Duodenal mucosa (tissue), 2 donors: ENCODE measurements at regions not wholly inside any gene's neighbourhood (a gene's known extent, or its start where the extent isn't known, plus 50 kb on each side); places are given as distances from the start of the nearest gene placed in this dataset.

Experiments used
- H3K27ac ChIP-seq: one replicate; pipeline ENCODE4 v1.7.0; 2013; ENCODE audit warnings: low read depth, low read length
- H3K27me3 ChIP-seq, 2 donors: one replicate each; pipeline ENCODE4 v1.7.0; 2013; ENCODE audit warnings: low read length in 2 of 2, control low read depth in 1 of 2; ENCODE audit not compliant: insufficient read depth in 2 of 2, control insufficient read depth in 1 of 2
- H3K36me3 ChIP-seq, 2 donors: one replicate each; pipeline ENCODE4 v1.7.0; 2013; ENCODE audit warnings: low read length in 2 of 2, control low read depth in 1 of 2; ENCODE audit not compliant: insufficient read depth in 2 of 2, control insufficient read depth in 1 of 2
- H3K4me1 ChIP-seq, 2 donors: one replicate each; pipeline ENCODE4 v1.7.0; 2013; ENCODE audit warnings: low read length in 2 of 2, control low read depth in 1 of 2; ENCODE audit not compliant: insufficient read depth in 2 of 2, control insufficient read depth in 1 of 2
- H3K4me3 ChIP-seq, 2 donors: one replicate each; pipeline ENCODE4 v1.7.0; 2013; ENCODE audit warnings: low read length in 2 of 2, low read depth in 1 of 2
- H3K9ac ChIP-seq, 2 donors: one replicate each; pipeline ENCODE4 v1.7.0; 2013; ENCODE audit warnings: low read length in 2 of 2, low read depth in 1 of 2
- H3K9me3 ChIP-seq, 2 donors: one replicate each; pipeline ENCODE4 v1.7.0; 2013; ENCODE audit warnings: low read length in 2 of 2, control low read depth in 1 of 2; ENCODE audit not compliant: control insufficient read depth in 1 of 2

GRCh38 chr2:172153156-172153555 is 50.5 kb upstream of the DLX2 start:
- H3K4me3 ChIP-seq = no peak overlapping the region
- H3K27me3 ChIP-seq = peaks cover 0 to 16% of the 10 kb centered on the region in 2 donors
- H3K9me3 ChIP-seq = no peaks in the 10 kb centered on the region
- no peak overlapping the region for H3K27ac ChIP-seq
- H3K4me1 ChIP-seq = no peaks in the 10 kb centered on the region
- H3K9ac ChIP-seq = no peak overlapping the region
- H3K36me3 ChIP-seq = no peaks in the 10 kb centered on the region

- no peaks in the 10 kb centered on the region for H3K4me1 ChIP-seq
- H3K4me3 ChIP-seq = no peak overlapping the region
- no peak overlapping the region for H3K9ac ChIP-seq
- H3K36me3 ChIP-seq = no peaks in the 10 kb centered on the region
- H3K27ac ChIP-seq = no peak overlapping the region
- no peaks in the 10 kb centered on the region for H3K9me3 ChIP-seq
- peaks cover 0 to 16% of the 10 kb centered on the region in 2 donors for H3K27me3 ChIP-seq
These were observed 51.1 kb upstream of the DLX2 start for GRCh38 chr2:172153757-172154156.

GRCh38 chr2:172155752-172156151 is 53.1 kb upstream of the DLX2 start:
- no peaks in the 10 kb centered on the region for H3K36me3 ChIP-seq
- no peak overlapping the region for H3K27ac ChIP-seq
- H3K4me3 ChIP-seq = no peak overlapping the region
- peaks cover 0 to 16% of the 10 kb centered on the region in 2 donors for H3K27me3 ChIP-seq
- no peak overlapping the region for H3K9ac ChIP-seq
- H3K4me1 ChIP-seq = no peaks in the 10 kb centered on the region
- H3K9me3 ChIP-seq = peaks cover under 1 to 1% of the 10 kb centered on the region in 2 donors

GRCh38 chr2:172160839-172161238 is 58.1 kb upstream of the DLX2 start:
- H3K9me3 ChIP-seq = peaks cover 4 to 5% of the 10 kb centered on the region in 2 donors
- H3K9ac ChIP-seq = no peak overlapping the region
- H3K27ac ChIP-seq = no peak overlapping the region
- H3K27me3 ChIP-seq = peaks cover 0 to 5% of the 10 kb centered on the region in 2 donors
- H3K4me3 ChIP-seq = no peak overlapping the region
- H3K4me1 ChIP-seq = no peaks in the 10 kb centered on the region
- H3K36me3 ChIP-seq = no peaks in the 10 kb centered on the region

DNA sequence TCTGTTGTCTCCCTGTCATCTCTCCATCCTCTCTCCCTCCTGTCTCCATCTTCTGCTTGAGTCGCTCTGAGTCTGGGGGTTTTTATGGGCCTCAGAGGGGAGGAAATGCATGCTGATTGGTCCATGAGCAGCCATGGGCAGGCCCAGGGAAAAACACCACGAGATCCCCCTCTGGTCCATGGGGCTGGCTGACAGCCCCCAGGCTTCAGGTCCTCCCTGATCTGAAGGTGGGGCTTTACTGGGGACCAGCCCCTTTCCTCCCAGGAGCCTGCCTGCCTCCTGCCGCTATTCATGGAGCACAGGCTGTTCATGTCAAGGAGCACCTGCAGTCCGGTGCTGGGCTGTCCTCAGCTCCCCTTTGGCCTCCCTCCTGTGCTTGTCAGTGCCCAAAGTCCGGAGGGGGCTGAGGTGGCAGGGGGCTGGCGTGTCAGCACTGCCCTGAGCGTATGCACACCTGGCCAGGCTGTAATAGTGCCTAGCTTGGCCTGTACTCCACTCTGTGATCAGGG is 59.6 kb upstream of the DLX2 start:
- Histone ChIP-seq H3K9ac (no peak overlapping the region), H3K4me3 (no peak overlapping the region), H3K27me3 (no peaks in the 10 kb centered on the region), H3K4me1 (no peaks in the 10 kb centered on the region), H3K36me3 (no peaks in the 10 kb centered on the region), H3K9me3 (peaks cover 4 to 5% of the 10 kb centered on the region in 2 donors), H3K27ac (no peak overlapping the region)

GRCh38 chr2:172162739-172163336 is 60.1 kb upstream of the DLX2 start:
- peaks cover 4 to 5% of the 10 kb centered on the region in 2 donors for H3K9me3 ChIP-seq
- no peak overlapping the region for H3K4me3 ChIP-seq
- H3K27ac ChIP-seq = no peak overlapping the region
- no peaks in the 10 kb centered on the region for H3K27me3 ChIP-seq
- no peaks in the 10 kb centered on the region for H3K36me3 ChIP-seq
- no peak overlapping the region for H3K9ac ChIP-seq
- H3K4me1 ChIP-seq = no peaks in the 10 kb centered on the region

DNA sequence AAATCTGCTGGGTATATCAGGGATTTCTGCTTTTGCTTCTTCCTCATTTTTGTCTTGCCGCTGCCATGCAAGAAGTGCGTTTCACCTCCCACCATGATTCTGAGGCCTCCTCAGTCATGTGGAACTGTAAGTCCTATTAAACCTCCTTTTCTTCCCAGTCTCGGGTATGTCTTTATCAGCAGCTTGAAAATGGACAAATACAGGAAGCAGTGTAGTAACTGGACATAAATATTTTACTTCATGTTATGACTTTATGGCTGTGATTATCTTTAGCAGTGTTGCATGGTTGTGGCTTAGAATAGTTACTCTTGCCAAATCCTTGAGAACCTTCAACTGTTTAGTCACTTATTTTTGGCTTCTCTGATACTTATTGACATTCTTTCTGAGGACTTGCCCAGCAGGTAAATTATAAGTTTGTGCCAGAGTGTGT is 66.2 kb upstream of the DLX2 start:
- Histone ChIP-seq H3K36me3 (no peaks in the 10 kb centered on the region), H3K27ac (no peak overlapping the region), H3K4me1 (peaks cover 23 to 31% of the 10 kb centered on the region in 2 donors), H3K4me3 (no peak overlapping the region), H3K27me3 (peaks cover 0 to 4% of the 10 kb centered on the region in 2 donors), H3K9me3 (no peaks in the 10 kb centered on the region), H3K9ac (no peak overlapping the region)

- no peaks in the 10 kb centered on the region for H3K9me3 ChIP-seq
- H3K27ac ChIP-seq = no peak overlapping the region
- H3K9ac ChIP-seq = no peak overlapping the region
- H3K27me3 ChIP-seq = peaks cover 0 to 4% of the 10 kb centered on the region in 2 donors
- no peak overlapping the region for H3K4me3 ChIP-seq
- no peaks in the 10 kb centered on the region for H3K36me3 ChIP-seq
- H3K4me1 ChIP-seq = peaks cover 23 to 31% of the 10 kb centered on the region in 2 donors
These were observed 66.9 kb upstream of the DLX2 start for GRCh38 chr2:172169611-172170010.

DNA sequence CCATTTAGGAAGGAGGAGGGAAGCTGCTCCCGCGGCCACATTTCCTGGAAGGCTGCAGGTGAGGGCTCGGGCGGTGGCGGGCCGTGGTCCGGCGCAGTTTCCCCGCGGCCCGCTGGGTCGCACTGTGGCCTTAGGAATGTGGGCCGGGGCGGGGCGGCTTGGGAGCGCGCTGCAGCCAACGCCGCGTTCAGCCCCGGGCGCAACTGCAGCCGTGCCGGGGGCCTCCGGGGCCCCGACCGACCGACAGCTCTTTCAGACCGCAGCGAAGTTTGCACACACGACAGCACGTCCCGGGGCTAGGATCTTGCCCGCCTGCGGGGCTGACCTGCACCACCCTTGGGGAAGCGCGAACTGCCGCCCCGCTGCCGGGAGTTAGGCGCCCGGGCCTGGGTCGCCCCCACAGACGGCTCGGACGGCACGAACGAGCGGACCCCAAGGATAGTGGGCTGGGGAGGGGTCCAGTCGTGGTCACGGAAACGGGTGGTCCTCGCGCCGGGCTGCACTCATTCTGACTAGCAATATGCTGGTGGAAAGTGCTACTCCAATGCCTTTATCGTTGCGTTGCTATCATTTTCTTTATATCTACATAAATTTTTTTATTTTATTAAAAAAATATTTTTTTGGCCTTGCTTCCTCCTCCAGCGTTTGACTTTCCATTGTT is 69.9 kb upstream of the DLX2 start:
- Histone ChIP-seq H3K27me3 (peaks cover 0 to 4% of the 10 kb centered on the region in 2 donors), H3K36me3 (no peaks in the 10 kb centered on the region), H3K4me3 (peak overlapping the region; percentile 63 to 75), H3K27ac (no peak overlapping the region), H3K9me3 (no peaks in the 10 kb centered on the region), H3K4me1 (peaks cover 23 to 31% of the 10 kb centered on the region in 2 donors), H3K9ac (peak overlapping the region; percentile 69 to 76)

- Histone ChIP-seq H3K9ac (no peak overlapping the region), H3K36me3 (no peaks in the 10 kb centered on the region), H3K4me3 (peak overlapping the region in 1 of 2 donors; percentile 75), H3K4me1 (peaks cover 23 to 28% of the 10 kb centered on the region in 2 donors), H3K27me3 (peaks cover 0 to 4% of the 10 kb centered on the region in 2 donors), H3K9me3 (no peaks in the 10 kb centered on the region), H3K27ac (no peak overlapping the region)
These were observed 70.5 kb upstream of the DLX2 start for GRCh38 chr2:172173174-172173706.
